ENCODE measurements at regions not wholly inside any gene's neighbourhood (a gene's known extent, or its start where the extent isn't known, plus 50 kb on each side); places are given as distances from the start of the nearest gene placed in this dataset.

- DNase-seq (ENCODE audit: low spot score), result no peak
Measured at GRCh38 chr1:147852706-147853225, 49.8 kb upstream of the GJA8 start.

Data from AG20443 (cell line).